A549 (cell line): ENCODE measurements at regions not wholly inside any gene's neighbourhood (a gene's known extent, or its start where the extent isn't known, plus 50 kb on each side); places are given as distances from the start of the nearest gene placed in this dataset.

Experiments
- ATAC-seq, 2 experiments: fragments of 200-7000 bp in 1 of 2; fragments of >200 bp in 1 of 2; cut with Nextera tagmentation in 1 of 2; cut with Tn5 transposase in 1 of 2; 3 replicates each; pipeline versions ENCODE4 v1.8.0 to v1.9.1; 2018 to 2020; ENCODE audit warnings: mild to moderate bottlenecking in 1 of 2, moderate library complexity in 1 of 2
- CTCF ChIA-PET: fragments of 300-600 bp; sonication (Branson Sonifier 250); formaldehyde crosslinking; extraction: SDS; loops from one replicate; lab custom pipeline; 2021; ENCODE audit warnings: antibody characterized with exemption, inconsistent platforms; lab: Yijun Ruan, JAX
- POLR2A ChIA-PET: fragments of 350-600 bp; formaldehyde crosslinking; extraction: SDS; loops from one replicate; lab custom pipeline; 2021; ENCODE audit warnings: antibody characterized with exemption, inconsistent platforms; lab: Yijun Ruan, JAX
- DNase-seq, 2 experiments: peaks; one replicate each; pipeline versions ENCODE4 v3.0.0 to v3.0.0-alpha.2; 2011 to 2016; ENCODE audit warnings: low read depth in 1 of 2, low spot score in 1 of 2
- FAIRE-seq: peaks from 2 replicates; lab custom pipeline; 2011; peaks lifted over from hg19 to GRCh38; lab: Jason Lieb, UNC
- H3K27ac ChIP-seq, 2 experiments: fragments of >200 bp; sonication (Bioruptor Twin); formaldehyde crosslinking; 3 replicates each; pipeline ENCODE4 v1.5.1; 2016 to 2017
- H3K4me1 ChIP-seq: fragments of >200 bp; sonication (Bioruptor Twin); formaldehyde crosslinking; 3 replicates; pipeline ENCODE4 v1.6.1; 2016
- H3K4me2 ChIP-seq: fragments of >200 bp; sonication (Bioruptor Twin); formaldehyde crosslinking; 3 replicates; pipeline ENCODE4 v1.6.1; 2016
- H3K4me3 ChIP-seq: fragments of >200 bp; sonication (Bioruptor Twin); formaldehyde crosslinking; 3 replicates; pipeline ENCODE4 v1.5.1; 2016
- H3K9me3 ChIP-seq: fragments of >200 bp; sonication (Bioruptor Twin); formaldehyde crosslinking; 3 replicates; pipeline ENCODE4 v1.6.1; 2016
- ATOH8 ChIP-seq: fragments of 250-450 bp; sonication (Bioruptor Pico); IDR thresholded peaks from 2 replicates; pipeline ENCODE4 v1.5.0; 2020; ENCODE audit warnings: low read depth, mild to moderate bottlenecking, moderate library complexity
- BHLHE40 ChIP-seq: IDR thresholded peaks from 2 replicates; pipeline ENCODE4 v1.6.1; 2012; ENCODE audit warnings: low read depth, low read length, inconsistent platforms
- CBX8 ChIP-seq: fragments of 200-600 bp; sonication (generic); IDR thresholded peaks from 2 replicates; pipeline ENCODE4 v1.6.1; 2016
- CEBPB ChIP-seq, 2 experiments: fragments of >200 bp in 1 of 2; sonication (Bioruptor Twin) in 1 of 2; formaldehyde crosslinking in 1 of 2; IDR thresholded peaks; 2 replicates each; pipeline ENCODE4 v1.6.1; 2012 to 2016
- CHD4 ChIP-seq: fragments of 200-600 bp; sonication (generic); IDR thresholded peaks from 2 replicates; pipeline ENCODE4 v1.6.1; 2016; ENCODE audit warnings: antibody characterized with exemption, mild to moderate bottlenecking, borderline replicate concordance
- EHMT2 ChIP-seq: fragments of 200-600 bp; sonication (generic); IDR thresholded peaks from 2 replicates; pipeline ENCODE4 v1.6.1; 2016; ENCODE audit warnings: antibody characterized with exemption, low read depth, mild to moderate bottlenecking, moderate library complexity
- GATA3 ChIP-seq: IDR thresholded peaks from 2 replicates; pipeline ENCODE4 v1.6.1; 2012; ENCODE audit warnings: borderline replicate concordance
- MAFK ChIP-seq: fragments of 450-650 bp; IDR thresholded peaks from 2 replicates; pipeline ENCODE4 v1.6.1; 2014; ENCODE audit not compliant: partially characterized antibody
- NR3C1 ChIP-seq: fragments of >200 bp; sonication (Bioruptor Twin); formaldehyde crosslinking; IDR thresholded peaks from 3 replicates; pipeline ENCODE4 v1.6.1; 2017
- POLR2A ChIP-seq: IDR thresholded peaks from 2 replicates; pipeline ENCODE4 v1.6.1; 2012; ENCODE audit warnings: mild to moderate bottlenecking, low read length
- RAD21 ChIP-seq, 2 experiments: fragments of >200 bp in 1 of 2; sonication (Bioruptor Twin) in 1 of 2; formaldehyde crosslinking in 1 of 2; IDR thresholded peaks in 1 of 2; conservative IDR thresholded peaks in 1 of 2; 2 replicates in 1 of 2; 3 replicates in 1 of 2; pipeline ENCODE4 v1.6.1; 2012 to 2018; ENCODE audit warnings: inconsistent platforms in 1 of 2
- RFX5 ChIP-seq: fragments of 450-650 bp; IDR thresholded peaks from 2 replicates; pipeline ENCODE4 v1.7.1; 2014; ENCODE audit warnings: antibody characterized with exemption, mild to moderate bottlenecking, moderate library complexity
- SREBF2 ChIP-seq: fragments of 450-650 bp; IDR thresholded peaks from 2 replicates; pipeline ENCODE4 v1.6.1; 2014; ENCODE audit warnings: mild to moderate bottlenecking, moderate library complexity
- TFCP2L1 ChIP-seq: fragments of 250-450 bp; sonication (Bioruptor Pico); IDR thresholded peaks from 2 replicates; pipeline ENCODE4 v1.5.0; 2021; ENCODE audit warnings: mild to moderate bottlenecking
- WGBS: methylation state at CpG from one replicate; pipeline ENCODE4 v1.1.6; 2017; ENCODE audit errors: missing lambda C conversion rate; 5-methylcytosine and 5-hydroxymethylcytosine counted together
- TF ChIP-seq, protein P1 (sequence below): IDR thresholded peaks from 2 replicates; pipeline ENCODE4 v1.6.1; 2012; ENCODE audit warnings: low read depth, borderline replicate concordance
- TF ChIP-seq, protein P2 (sequence below): fragments of 150-350 bp; IDR thresholded peaks from 2 replicates; pipeline ENCODE4 v1.6.1; 2014; ENCODE audit warnings: low read depth, mild to moderate bottlenecking, low read length

GRCh38 chr2:19547321-19547720 lies 188.9 kb upstream of the OSR1 start:
- H3K4me2 ChIP-seq = no peak overlapping the region
- peaks cover 20% of the 10 kb centered on the region for H3K4me1 ChIP-seq
- DNase-seq (no peak), FAIRE-seq (peak; percentile 72), ATAC-seq (no peak)
- CTCF ChIA-PET = no interaction called here
- H3K4me3 ChIP-seq = no peak overlapping the region
- no peaks in the 10 kb centered on the region for H3K9me3 ChIP-seq
- POLR2A ChIA-PET = no interaction called here
- TF ChIP-seq SREBF2 (no peak), GATA3 (no peak), CHD4 (no peak)
- TF ChIP-seq, protein P1, sequence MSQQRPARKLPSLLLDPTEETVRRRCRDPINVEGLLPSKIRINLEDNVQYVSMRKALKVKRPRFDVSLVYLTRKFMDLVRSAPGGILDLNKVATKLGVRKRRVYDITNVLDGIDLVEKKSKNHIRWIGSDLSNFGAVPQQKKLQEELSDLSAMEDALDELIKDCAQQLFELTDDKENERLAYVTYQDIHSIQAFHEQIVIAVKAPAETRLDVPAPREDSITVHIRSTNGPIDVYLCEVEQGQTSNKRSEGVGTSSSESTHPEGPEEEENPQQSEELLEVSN = no peak
- peak overlapping the region in 1 of 2 experiments; percentile 31; a peak in 1 of 6 replicates for H3K27ac ChIP-seq

DNA sequence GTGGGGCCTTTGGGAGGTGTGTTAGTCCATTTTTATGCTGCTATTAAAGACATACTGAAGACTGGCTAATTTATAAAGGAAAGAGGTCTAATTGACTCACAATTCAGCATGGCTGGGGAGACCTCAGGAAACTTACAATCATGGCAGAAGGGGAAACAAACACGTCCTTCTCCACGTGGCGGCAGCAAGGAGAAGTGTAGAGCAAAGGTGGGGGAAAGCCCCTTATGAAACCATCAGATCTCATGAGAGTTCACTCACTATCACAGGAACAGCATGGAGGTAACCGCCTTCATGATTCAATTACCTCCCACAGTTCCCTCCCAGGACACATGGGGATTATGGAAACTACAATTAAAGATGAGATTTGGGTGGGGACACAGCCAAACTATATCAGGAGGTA lies 187.1 kb upstream of the OSR1 start:
- Histone ChIP-seq H3K4me3 (no peak overlapping the region), H3K9me3 (no peaks in the 10 kb centered on the region), H3K27ac (peak overlapping the region in 1 of 2 experiments; percentile 10; a peak in 2 of 6 replicates), H3K4me2 (no peak overlapping the region), H3K4me1 (peaks cover 38% of the 10 kb centered on the region)
- DNase-seq = peak in 1 of 2 experiments; percentile 20
- FAIRE-seq = no peak
- ChIA-PET POLR2A (no interaction called here), CTCF (no interaction called here)
- WGBS = 58% methylated on average over 4 of the region's 4 CpGs
- ATAC-seq = no peak
- no peak for TF ChIP-seq CBX8
- TF ChIP-seq EHMT2 = no peak
- no peak for TF ChIP-seq ATOH8 (CRISPR knock-in tag)
- TF ChIP-seq RAD21 (conservative IDR thresholded peaks at IDR 0.05 in 1 of 2, IDR thresholded peaks at IDR 0.05 in 1 of 2) = no peak
- no peak for TF ChIP-seq POLR2A
- TF ChIP-seq NR3C1 = no peak
- TF ChIP-seq CEBPB (IDR thresholded peaks at IDR 0.05) = no peak
- TF ChIP-seq RFX5 = no peak
- TF ChIP-seq, protein P2, sequence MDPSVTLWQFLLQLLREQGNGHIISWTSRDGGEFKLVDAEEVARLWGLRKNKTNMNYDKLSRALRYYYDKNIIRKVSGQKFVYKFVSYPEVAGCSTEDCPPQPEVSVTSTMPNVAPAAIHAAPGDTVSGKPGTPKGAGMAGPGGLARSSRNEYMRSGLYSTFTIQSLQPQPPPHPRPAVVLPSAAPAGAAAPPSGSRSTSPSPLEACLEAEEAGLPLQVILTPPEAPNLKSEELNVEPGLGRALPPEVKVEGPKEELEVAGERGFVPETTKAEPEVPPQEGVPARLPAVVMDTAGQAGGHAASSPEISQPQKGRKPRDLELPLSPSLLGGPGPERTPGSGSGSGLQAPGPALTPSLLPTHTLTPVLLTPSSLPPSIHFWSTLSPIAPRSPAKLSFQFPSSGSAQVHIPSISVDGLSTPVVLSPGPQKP = no peak
- TF ChIP-seq CHD4 = no peak
- no peak for TF ChIP-seq BHLHE40
- TF ChIP-seq SREBF2 = no peak
- no peak for TF ChIP-seq TFCP2L1 (CRISPR knock-in tag)

DNA sequence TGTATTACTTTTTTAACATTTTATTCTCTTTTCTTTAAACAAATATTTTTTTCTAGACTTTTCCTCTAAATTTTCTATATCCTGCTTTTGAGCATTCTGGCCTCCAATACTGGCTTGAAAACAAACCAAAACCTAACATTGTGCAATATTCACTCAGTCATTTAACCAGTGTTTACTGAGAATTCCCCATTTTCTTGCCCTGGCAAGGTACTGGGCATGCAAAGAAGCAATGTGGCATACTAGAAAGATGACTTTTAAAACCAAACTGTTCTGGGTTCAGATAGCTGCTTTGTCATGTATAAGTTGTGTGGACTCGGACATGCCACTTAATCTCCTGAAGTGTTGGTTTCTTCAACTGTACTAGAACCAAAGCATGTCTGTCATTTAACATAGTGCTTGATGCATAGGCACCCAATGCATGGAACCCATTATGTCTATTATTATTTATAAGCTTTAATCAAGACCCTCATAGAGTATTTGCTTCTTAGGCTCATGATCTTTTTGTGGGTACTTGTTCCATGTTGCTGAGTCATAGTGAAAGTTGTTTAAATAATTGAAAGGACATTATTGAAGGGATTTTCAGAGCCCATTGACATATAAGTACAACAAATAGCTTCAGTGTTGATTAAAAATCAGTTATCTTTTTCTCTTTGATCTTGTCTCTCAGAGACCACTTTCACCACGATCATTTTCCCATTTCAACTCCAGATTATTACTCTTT lies 185.4 kb upstream of the OSR1 start:
- 84% methylated on average over 2 of the region's 2 CpGs for WGBS
- peak overlapping the region; percentile 82 for H3K27ac ChIP-seq
- ChIA-PET POLR2A (no interaction called here), CTCF (interaction anchor here (1.1 to 1.6 kb wide), 4 partner anchors 14 to 320 kb away, joined by 3 to 5 read pairs (median 3); no protein-coding TSS in a partner anchor)
- DNase-seq (no peak), ATAC-seq (no peak)
- TF ChIP-seq GATA3 = no peak
- TF ChIP-seq CEBPB (IDR thresholded peaks at IDR 0.05) = peak; percentile 75 to 82; a peak in 3 of 4 replicates
- peak; percentile 56 for TF ChIP-seq MAFK
- TF ChIP-seq, all 56 proteins: peak for 2
- FAIRE-seq = no peak
- H3K4me1 ChIP-seq = peaks cover 54% of the 10 kb centered on the region
- H3K4me2 ChIP-seq = peak overlapping the region; percentile 2; the same call in 1 of the 3 replicates
- H3K4me3 ChIP-seq = no peak overlapping the region
- no peaks in the 10 kb centered on the region for H3K9me3 ChIP-seq
